Neural cell (in vitro differentiated cells): ENCODE measurements at regions not wholly inside any gene's neighbourhood (a gene's known extent, or its start where the extent isn't known, plus 50 kb on each side); places are given as distances from the start of the nearest gene placed in this dataset.

Experiments used
- H2AFZ ChIP-seq: fragments of 200-600, 300-800 bp; sonication (generic), shearing (Covaris generic); 2 replicates; pipeline ENCODE4 v1.6.0; 2014; ENCODE audit warnings: low read depth, mild to moderate bottlenecking, antibody characterized with exemption, low read length, moderate library complexity
- H3F3A ChIP-seq: fragments of 200-600 bp; shearing (Covaris generic); 2 replicates; pipeline ENCODE4 v1.6.1; 2016; ENCODE audit warnings: mild to moderate bottlenecking, moderate library complexity, mixed read lengths, antibody characterized with exemption, low read length; ENCODE audit not compliant: insufficient read depth, poor library complexity, severe bottlenecking
- H3K27ac ChIP-seq: fragments of 200-600, 300-800 bp; sonication (generic), shearing (Covaris generic); 2 replicates; pipeline ENCODE4 v1.5.1; 2014; ENCODE audit warnings: mild to moderate bottlenecking, low read length, moderate library complexity
- H3K27me3 ChIP-seq: fragments of 300-800, 200-600 bp; sonication (generic), shearing (Covaris generic); 2 replicates; pipeline ENCODE4 v1.6.0; 2014; ENCODE audit warnings: mild to moderate bottlenecking, low read depth, low read length, moderate library complexity; ENCODE audit not compliant: insufficient read depth
- H3K36me3 ChIP-seq: fragments of 300-800, 200-600 bp; sonication (generic), shearing (Covaris generic); 2 replicates; pipeline ENCODE4 v1.5.1; 2014; ENCODE audit warnings: mild to moderate bottlenecking, antibody characterized with exemption, low read length, moderate library complexity; ENCODE audit not compliant: insufficient read depth
- H3K4me2 ChIP-seq: fragments of 300-800, 200-600 bp; sonication (generic), shearing (Covaris generic); 2 replicates; pipeline ENCODE4 v1.6.0; 2014; ENCODE audit warnings: mild to moderate bottlenecking, low read length
- H3K4me3 ChIP-seq: fragments of 300-800, 200-600 bp; sonication (generic), shearing (Covaris generic); 2 replicates; pipeline ENCODE4 v1.5.1; 2014; ENCODE audit warnings: mild to moderate bottlenecking, low read length, moderate library complexity
- H3K79me2 ChIP-seq: fragments of 200-600 bp; shearing (Covaris generic); replicated peaks from 2 replicates; pipeline ENCODE4 v1.6.0; 2014; ENCODE audit warnings: mild to moderate bottlenecking, low read length, moderate library complexity; ENCODE audit not compliant: insufficient read depth
- H3K9ac ChIP-seq: fragments of 300-800, 200-600 bp; sonication (generic), shearing (Covaris generic); 2 replicates; pipeline ENCODE4 v1.6.1; 2016; ENCODE audit warnings: mild to moderate bottlenecking, low read length, mixed read lengths
- H3K9me2 ChIP-seq: fragments of 200-600 bp; shearing (Covaris generic); 2 replicates; pipeline ENCODE4 v1.6.1; 2016; ENCODE audit warnings: mild to moderate bottlenecking, low read length, mixed read lengths; ENCODE audit not compliant: insufficient read depth
- H3K9me3 ChIP-seq: fragments of 200-600, 300-800 bp; sonication (generic), shearing (Covaris generic); 2 replicates; pipeline ENCODE4 v1.6.1; 2016; ENCODE audit warnings: mild to moderate bottlenecking, mixed run types, low read length, moderate library complexity, mixed read lengths
- H4K20me1 ChIP-seq: fragments of 200-600 bp; shearing (Covaris generic); 2 replicates; pipeline ENCODE4 v1.6.1; 2016; ENCODE audit warnings: mild to moderate bottlenecking, mixed run types; ENCODE audit not compliant: insufficient read depth
- EP300 ChIP-seq: fragments of 450-650 bp; conservative IDR thresholded peaks from 2 replicates; pipeline ENCODE4 v1.6.1; 2014; ENCODE audit warnings: antibody characterized with exemption, mild to moderate bottlenecking, moderate library complexity; ENCODE audit not compliant: poor library complexity, severe bottlenecking
- EZH2 ChIP-seq: fragments of 200-600, 300-800 bp; shearing (Covaris generic), sonication (generic); IDR thresholded peaks from 2 replicates; pipeline ENCODE4 v1.6.1; 2014; ENCODE audit warnings: antibody characterized with exemption, low read length, borderline replicate concordance, mild to moderate bottlenecking; ENCODE audit not compliant: insufficient read depth, poor library complexity, severe bottlenecking
- MXI1 ChIP-seq: fragments of 450-650 bp; conservative IDR thresholded peaks from 2 replicates; pipeline ENCODE4 v1.6.1; 2014; ENCODE audit warnings: antibody characterized with exemption, mild to moderate bottlenecking; ENCODE audit not compliant: poor library complexity, severe bottlenecking
- POLR2AphosphoS5 ChIP-seq: IDR thresholded peaks from 2 replicates; pipeline ENCODE4 v1.6.1; 2012
- RAD21 ChIP-seq: fragments of 450-650 bp; conservative IDR thresholded peaks from 2 replicates; pipeline ENCODE4 v1.6.1; 2014; ENCODE audit warnings: antibody characterized with exemption, mild to moderate bottlenecking, moderate library complexity
- REST ChIP-seq: IDR thresholded peaks from 2 replicates; pipeline ENCODE4 v1.6.1; 2012; ENCODE audit warnings: borderline replicate concordance
- SMC3 ChIP-seq: fragments of 450-650 bp; conservative IDR thresholded peaks from 2 replicates; pipeline ENCODE4 v1.6.1; 2014; ENCODE audit warnings: antibody characterized with exemption, mild to moderate bottlenecking, moderate library complexity; ENCODE audit not compliant: poor library complexity
- TAF1 ChIP-seq: IDR thresholded peaks from 2 replicates; pipeline ENCODE4 v1.6.1; 2012; ENCODE audit warnings: low read depth
- TF ChIP-seq, protein P1 (sequence below): fragments of 450-650 bp; IDR thresholded peaks from 2 replicates; pipeline ENCODE4 v1.5.1; 2014; ENCODE audit warnings: antibody characterized with exemption, mild to moderate bottlenecking, moderate library complexity; ENCODE audit not compliant: poor library complexity, severe bottlenecking

GRCh38 chr3:76923485-76923884 is 116.4 kb upstream of the ROBO2 start:
- no peaks in the 10 kb centered on the region for H3K36me3 ChIP-seq
- no peak overlapping the region for H2AFZ ChIP-seq
- no peaks in the 10 kb centered on the region for H4K20me1 ChIP-seq
- H3F3A ChIP-seq: no peaks in the 10 kb centered on the region
- no peaks in the 10 kb centered on the region for H3K9me3 ChIP-seq
- no peaks in the 10 kb centered on the region for H3K79me2 ChIP-seq
- H3K9me2 ChIP-seq: no peaks in the 10 kb centered on the region
- H3K27me3 ChIP-seq: no peaks in the 10 kb centered on the region
- H3K4me3 ChIP-seq: no peak overlapping the region
- H3K9ac ChIP-seq: no peak overlapping the region
- TF ChIP-seq, protein P1, sequence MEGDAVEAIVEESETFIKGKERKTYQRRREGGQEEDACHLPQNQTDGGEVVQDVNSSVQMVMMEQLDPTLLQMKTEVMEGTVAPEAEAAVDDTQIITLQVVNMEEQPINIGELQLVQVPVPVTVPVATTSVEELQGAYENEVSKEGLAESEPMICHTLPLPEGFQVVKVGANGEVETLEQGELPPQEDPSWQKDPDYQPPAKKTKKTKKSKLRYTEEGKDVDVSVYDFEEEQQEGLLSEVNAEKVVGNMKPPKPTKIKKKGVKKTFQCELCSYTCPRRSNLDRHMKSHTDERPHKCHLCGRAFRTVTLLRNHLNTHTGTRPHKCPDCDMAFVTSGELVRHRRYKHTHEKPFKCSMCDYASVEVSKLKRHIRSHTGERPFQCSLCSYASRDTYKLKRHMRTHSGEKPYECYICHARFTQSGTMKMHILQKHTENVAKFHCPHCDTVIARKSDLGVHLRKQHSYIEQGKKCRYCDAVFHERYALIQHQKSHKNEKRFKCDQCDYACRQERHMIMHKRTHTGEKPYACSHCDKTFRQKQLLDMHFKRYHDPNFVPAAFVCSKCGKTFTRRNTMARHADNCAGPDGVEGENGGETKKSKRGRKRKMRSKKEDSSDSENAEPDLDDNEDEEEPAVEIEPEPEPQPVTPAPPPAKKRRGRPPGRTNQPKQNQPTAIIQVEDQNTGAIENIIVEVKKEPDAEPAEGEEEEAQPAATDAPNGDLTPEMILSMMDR: no peak
- TF ChIP-seq REST (no peak), SMC3 (no peak), EZH2 (no peak), TAF1 (no peak), MXI1 (no peak), RAD21 (no peak), EP300 (no peak), POLR2AphosphoS5 (no peak)
- H3K27ac ChIP-seq: no peak overlapping the region
- no peak overlapping the region for H3K4me2 ChIP-seq

DNA sequence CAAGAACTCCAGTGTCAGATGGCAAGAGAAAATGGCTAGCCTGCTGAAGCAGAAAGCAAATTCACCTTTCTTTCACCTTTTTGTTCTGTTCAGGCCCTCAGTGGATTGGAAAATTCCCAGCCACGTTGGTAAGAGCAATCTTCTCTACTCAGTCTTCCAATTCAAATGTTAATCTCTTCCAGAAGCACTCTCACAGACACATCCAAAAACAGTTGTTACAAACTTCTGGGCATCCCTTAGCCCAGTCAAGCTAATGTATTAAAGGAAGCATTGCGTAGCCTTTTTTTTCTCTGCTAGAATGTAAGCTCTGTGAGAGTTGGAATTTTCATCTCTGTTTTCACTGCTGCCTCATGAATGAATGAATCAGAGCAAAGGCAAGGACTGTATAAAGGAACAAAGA is 109.2 kb upstream of the ROBO2 start:
- Histone ChIP-seq H3K27me3 (no peaks in the 10 kb centered on the region), H3K4me3 (no peak overlapping the region), H3K9ac (no peak overlapping the region), H3K27ac (no peak overlapping the region), H2AFZ (no peak overlapping the region), H3K4me2 (no peak overlapping the region), H3K9me2 (no peaks in the 10 kb centered on the region), H3K9me3 (no peaks in the 10 kb centered on the region), H3K79me2 (no peaks in the 10 kb centered on the region), H3K36me3 (no peaks in the 10 kb centered on the region), H4K20me1 (no peaks in the 10 kb centered on the region), H3F3A (no peaks in the 10 kb centered on the region)
- TF ChIP-seq POLR2AphosphoS5 (no peak), REST (no peak), EZH2 (no peak), SMC3 (no peak), RAD21 (no peak), EP300 (no peak), TAF1 (no peak), MXI1 (no peak)
- TF ChIP-seq, protein P1: no peak
